MM.1S (cell line): ENCODE measurements at regions not wholly inside any gene's neighbourhood (a gene's known extent, or its start where the extent isn't known, plus 50 kb on each side); places are given as distances from the start of the nearest gene placed in this dataset.

Source experiments
- DNase-seq: peaks from one replicate; pipeline ENCODE4 v3.0.0-alpha.2; 2015
- H2AFZ ChIP-seq: fragments of 300-600 bp; sonication (generic); 2 replicates; pipeline ENCODE4 v1.6.0; 2016; ENCODE audit warnings: antibody characterized with exemption, low read length
- H3F3A ChIP-seq: fragments of 300-600 bp; sonication (generic); 2 replicates; pipeline ENCODE4 v1.6.1; 2016; ENCODE audit warnings: mild to moderate bottlenecking, antibody characterized with exemption, low read length, moderate library complexity, mixed read lengths; ENCODE audit not compliant: insufficient read depth
- H3K27ac ChIP-seq: fragments of 300-600 bp; sonication (generic); 2 replicates; pipeline ENCODE4 v1.5.1; 2016; ENCODE audit warnings: mild to moderate bottlenecking, low read length
- H3K27me3 ChIP-seq: fragments of 300-600 bp; sonication (generic); replicated peaks from 2 replicates; pipeline ENCODE4 v1.6.0; 2016; ENCODE audit warnings: low read length; ENCODE audit not compliant: insufficient read depth
- H3K36me3 ChIP-seq: fragments of 300-600 bp; sonication (generic); replicated peaks from 2 replicates; pipeline ENCODE4 v1.6.1; 2016; ENCODE audit warnings: mild to moderate bottlenecking, low read length, mixed read lengths; ENCODE audit not compliant: insufficient read depth
- H3K4me1 ChIP-seq: fragments of 300-600 bp; sonication (generic); 2 replicates; pipeline ENCODE4 v1.6.1; 2016; ENCODE audit warnings: low read length, mixed read lengths
- H3K4me2 ChIP-seq: fragments of 300-600 bp; sonication (generic); 2 replicates; pipeline ENCODE4 v1.6.0; 2016; ENCODE audit warnings: low read depth, low read length
- H3K4me3 ChIP-seq: fragments of 300-600 bp; sonication (generic); 2 replicates; pipeline ENCODE4 v1.5.1; 2016; ENCODE audit warnings: low read length, mixed read lengths
- H3K79me2 ChIP-seq: fragments of 300-600 bp; sonication (generic); 2 replicates; pipeline ENCODE4 v1.6.1; 2016; ENCODE audit warnings: mixed run types, low read length, mixed read lengths
- H3K9ac ChIP-seq: fragments of 300-600 bp; sonication (generic); 2 replicates; pipeline ENCODE4 v1.6.1; 2016; ENCODE audit warnings: low read length, mixed read lengths
- H3K9me2 ChIP-seq: fragments of 300-600 bp; sonication (generic); replicated peaks from 2 replicates; pipeline ENCODE4 v1.6.1; 2016; ENCODE audit warnings: mild to moderate bottlenecking, low read length, mixed read lengths; ENCODE audit not compliant: insufficient read depth
- H3K9me3 ChIP-seq: fragments of 300-600 bp; sonication (generic); replicated peaks from 2 replicates; pipeline ENCODE4 v1.6.1; 2016; ENCODE audit warnings: mild to moderate bottlenecking, low read length, mixed read lengths; ENCODE audit not compliant: insufficient read depth
- H4K20me1 ChIP-seq: fragments of 300-600 bp; sonication (generic); 2 replicates; pipeline ENCODE4 v1.6.1; 2016; ENCODE audit warnings: mild to moderate bottlenecking, low read length, moderate library complexity, mixed read lengths; ENCODE audit not compliant: insufficient read depth
- CTCF ChIP-seq: fragments of 300-600 bp; sonication (generic); IDR thresholded peaks from 2 replicates; pipeline ENCODE4 v1.5.1; 2016; ENCODE audit warnings: antibody characterized with exemption, low read length, mixed read lengths
- EZH2 ChIP-seq: fragments of 300-600 bp; sonication (generic); optimal IDR thresholded peaks from 2 replicates; pipeline ENCODE3; 2017; ENCODE audit warnings: low read depth, mild to moderate bottlenecking, antibody characterized with exemption, low read length, mixed read lengths
- EZH2phosphoT487 ChIP-seq: fragments of 300-600 bp; sonication (generic); IDR thresholded peaks from 2 replicates; pipeline ENCODE4 v1.6.1; 2018; ENCODE audit warnings: antibody characterized with exemption, low read length

- Histone ChIP-seq H3K36me3 (no peaks in the 10 kb centered on the region), H3F3A (no peaks in the 10 kb centered on the region), H3K9me2 (no peaks in the 10 kb centered on the region), H3K79me2 (no peaks in the 10 kb centered on the region), H3K27ac (no peak overlapping the region), H4K20me1 (no peaks in the 10 kb centered on the region), H3K9ac (no peak overlapping the region), H3K27me3 (no peaks in the 10 kb centered on the region), H3K4me2 (no peak overlapping the region), H3K4me3 (no peak overlapping the region), H3K9me3 (no peaks in the 10 kb centered on the region), H3K4me1 (no peaks in the 10 kb centered on the region), H2AFZ (no peak overlapping the region)
- DNase-seq, result no peak
- TF ChIP-seq CTCF (no peak), EZH2phosphoT487 (no peak), EZH2 (no peak)
Observed at GRCh38 chr1:157438146-157438545, 114.2 kb downstream of the FCRL5 start.

DNA sequence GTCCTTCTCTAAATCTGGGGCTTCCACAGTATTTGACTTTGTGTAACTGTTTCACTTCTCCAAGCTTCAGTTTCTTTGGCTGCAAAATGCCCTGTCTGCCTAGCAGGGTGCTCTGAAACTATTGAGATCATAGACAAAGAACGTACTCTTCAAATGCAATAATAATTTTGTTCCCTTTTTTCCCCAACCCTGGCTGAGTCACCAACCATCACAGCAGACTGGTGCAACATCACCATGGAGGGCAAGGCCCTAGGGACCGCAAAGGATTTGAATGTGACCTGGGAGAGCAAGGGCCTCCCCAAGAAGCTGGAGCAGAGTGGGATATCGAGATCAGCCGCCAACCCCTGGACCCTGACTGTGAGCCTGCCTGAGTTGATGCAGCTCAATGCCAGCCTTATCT is 115.0 kb downstream of the FCRL5 start:
- no peak for DNase-seq
- Histone ChIP-seq H3K9ac (no peak overlapping the region), H3K27ac (no peak overlapping the region), H4K20me1 (no peaks in the 10 kb centered on the region), H3K9me2 (no peaks in the 10 kb centered on the region), H3K9me3 (no peaks in the 10 kb centered on the region), H2AFZ (no peak overlapping the region), H3K4me3 (no peak overlapping the region), H3K79me2 (no peaks in the 10 kb centered on the region), H3F3A (no peaks in the 10 kb centered on the region), H3K36me3 (no peaks in the 10 kb centered on the region), H3K27me3 (no peaks in the 10 kb centered on the region), H3K4me2 (no peak overlapping the region), H3K4me1 (no peaks in the 10 kb centered on the region)
- TF ChIP-seq EZH2 (no peak), CTCF (no peak), EZH2phosphoT487 (no peak)

GRCh38 chr1:157431751-157432150 is 120.6 kb downstream of the FCRL5 start:
- Histone ChIP-seq H3K27me3 (no peaks in the 10 kb centered on the region), H3K36me3 (no peaks in the 10 kb centered on the region), H4K20me1 (no peaks in the 10 kb centered on the region), H3K27ac (no peak overlapping the region), H3K4me2 (no peak overlapping the region), H2AFZ (no peak overlapping the region), H3F3A (no peaks in the 10 kb centered on the region), H3K9ac (no peak overlapping the region), H3K79me2 (no peaks in the 10 kb centered on the region), H3K9me2 (no peaks in the 10 kb centered on the region), H3K4me3 (no peak overlapping the region), H3K4me1 (no peaks in the 10 kb centered on the region), H3K9me3 (no peaks in the 10 kb centered on the region)
- no peak for DNase-seq
- no peak for TF ChIP-seq CTCF
- TF ChIP-seq EZH2phosphoT487, result no peak
- no peak for TF ChIP-seq EZH2
